GM18511 (cell line): ENCODE measurements at regions not wholly inside any gene's neighbourhood (a gene's known extent, or its start where the extent isn't known, plus 50 kb on each side); places are given as distances from the start of the nearest gene placed in this dataset.

Experiments
- ATAC-seq: cut with Tn5 transposase; IDR thresholded peaks from one replicate; pipeline ENCODE4 v1.9.1; 2021; ENCODE audit warnings: mild to moderate bottlenecking, moderate library complexity; ENCODE audit not compliant: unreplicated experiment

DNA sequence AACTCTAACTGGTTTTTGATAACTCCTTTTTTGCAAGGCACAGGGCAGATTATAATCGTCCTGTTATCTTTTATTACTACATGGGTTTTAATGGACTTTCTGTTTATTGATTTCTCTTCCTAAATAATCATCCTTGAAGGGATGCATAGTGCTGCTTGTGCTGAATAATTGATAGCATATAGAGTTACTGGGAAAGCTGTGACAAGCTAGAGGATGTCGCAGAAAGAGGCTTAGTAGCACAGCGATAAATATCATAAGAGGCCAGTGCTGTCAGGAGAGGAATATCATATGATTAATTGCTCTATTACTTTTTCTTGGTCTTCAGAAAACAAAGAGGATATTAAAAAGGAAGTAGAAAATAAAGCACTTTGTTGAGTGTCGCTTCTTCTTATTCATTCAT is 1007.1 kb upstream of the ACO1 start:
- no peak for ATAC-seq

- ATAC-seq = no peak
These were observed 995.8 kb upstream of the ACO1 start for GRCh38 chr9:31388660-31389059.

DNA sequence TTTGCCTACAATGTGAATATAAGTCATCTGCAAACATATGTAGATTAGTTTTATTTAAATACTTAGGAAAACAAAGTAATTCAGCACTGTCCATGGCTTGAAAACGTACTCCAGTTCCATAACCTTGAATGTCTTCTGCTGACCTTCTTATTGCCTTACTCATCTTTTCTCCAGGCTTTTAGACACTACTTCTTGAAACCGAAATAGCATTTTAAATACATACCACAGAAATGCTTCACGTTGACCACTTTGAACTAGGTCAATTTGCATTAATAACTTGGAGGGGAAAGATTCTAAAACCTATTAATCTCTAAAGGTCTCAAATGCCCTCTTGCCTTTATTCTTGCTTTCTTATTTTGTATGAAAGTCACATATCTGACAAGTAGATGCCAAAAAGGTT is 995.4 kb upstream of the ACO1 start:
- ATAC-seq = peak; percentile 48

DNA sequence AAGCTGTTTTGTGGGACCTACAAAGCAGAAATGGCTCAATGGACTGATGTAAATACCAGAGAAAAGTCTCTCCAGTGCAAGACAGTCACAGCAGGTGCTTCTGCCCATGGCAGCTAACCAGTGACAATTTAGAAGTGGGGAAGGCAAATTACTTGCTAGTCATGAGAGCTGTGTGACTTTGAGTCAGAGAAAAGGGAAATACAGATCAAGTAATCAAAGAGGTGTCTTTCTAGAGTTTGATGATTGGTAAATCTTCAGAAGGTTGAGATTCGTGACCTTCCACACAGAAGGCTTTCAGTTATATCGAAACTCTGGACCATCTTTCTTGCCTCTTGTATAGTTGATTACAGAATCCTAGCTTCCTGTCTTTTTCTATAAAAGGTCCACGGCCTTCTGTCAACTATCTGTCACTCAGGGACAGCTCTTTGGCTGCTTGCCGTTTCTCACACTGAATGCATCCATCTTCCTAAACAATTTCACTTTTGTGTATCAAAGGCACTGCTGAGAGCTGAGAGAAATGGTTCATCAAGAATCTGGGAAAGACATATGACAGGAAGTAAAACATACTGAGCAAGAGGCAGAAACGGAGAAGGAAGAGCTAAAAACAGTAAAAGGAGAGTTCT is 993.9 kb upstream of the ACO1 start:
- peak; percentile 61 for ATAC-seq

GRCh38 chr9:31393240-31393639 is 991.2 kb upstream of the ACO1 start:
- no peak for ATAC-seq

GRCh38 chr9:31394015-31394473 is 990.4 kb upstream of the ACO1 start:
- peak; percentile 67 for ATAC-seq

GRCh38 chr9:31412081-31412480 is 972.4 kb upstream of the ACO1 start:
- no peak for ATAC-seq

- no peak for ATAC-seq
These were observed 969.3 kb upstream of the ACO1 start for GRCh38 chr9:31415164-31415563.

DNA sequence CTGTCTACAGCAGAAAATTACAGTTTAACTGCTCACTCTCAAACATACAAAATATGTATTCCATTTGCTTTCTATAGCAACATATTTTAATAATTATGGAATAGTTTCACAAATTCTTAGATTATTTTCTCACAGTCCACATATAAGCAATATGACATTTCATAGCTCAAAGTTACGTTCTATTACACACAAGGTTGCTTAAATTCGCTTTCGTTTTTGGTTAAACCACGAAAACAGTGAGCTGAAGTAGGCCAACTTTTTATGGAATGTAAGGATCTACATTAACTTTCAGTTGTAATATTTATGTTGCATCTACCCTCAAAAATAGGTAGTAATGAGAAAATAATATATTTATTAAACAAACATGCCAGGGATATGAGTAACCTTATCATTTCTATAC is 966.0 kb upstream of the ACO1 start:
- ATAC-seq = no peak

DNA sequence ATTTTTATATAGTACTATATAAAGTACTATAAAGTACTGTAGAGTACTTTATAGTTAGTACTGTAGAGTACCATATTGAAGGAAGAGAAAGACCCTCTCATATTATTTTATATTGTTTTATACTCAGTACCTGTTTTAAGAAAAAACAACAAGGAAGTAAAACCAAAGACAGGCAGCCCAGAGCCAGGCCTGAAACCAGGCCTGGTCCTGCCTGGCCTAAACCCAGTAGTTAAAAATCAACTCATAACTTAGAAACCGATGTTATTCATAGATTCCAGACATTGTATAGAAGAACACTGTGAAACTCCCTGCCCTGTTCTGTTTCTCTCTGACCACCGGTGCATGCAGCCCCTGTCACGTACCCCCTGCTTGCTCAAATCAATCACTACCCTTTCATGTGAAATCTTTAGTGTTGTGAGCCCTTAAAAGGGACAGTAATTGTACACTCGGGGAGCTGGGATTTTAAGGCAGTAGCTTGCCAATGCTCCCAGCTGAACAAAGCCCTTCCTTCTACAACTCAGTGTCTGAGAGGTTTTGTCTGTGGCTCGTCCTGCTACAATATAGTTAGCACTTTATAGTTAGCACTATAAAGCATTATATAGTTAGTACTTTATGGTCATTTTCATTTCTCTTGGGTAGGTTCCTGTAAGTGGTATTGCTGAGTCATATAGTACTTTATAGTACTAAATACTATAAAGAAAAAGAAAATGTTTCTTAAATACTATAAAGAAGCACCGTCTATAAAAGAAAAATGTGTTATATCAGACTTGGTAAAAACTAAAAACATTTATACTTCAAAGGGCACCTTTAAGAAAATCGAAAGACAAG is 940.6 kb upstream of the ACO1 start:
- peak; percentile 82 for ATAC-seq

- no peak for ATAC-seq
These were observed 939.1 kb upstream of the ACO1 start for GRCh38 chr9:31445357-31445756.

GRCh38 chr9:31445960-31446359 is 938.5 kb upstream of the ACO1 start:
- peak; percentile 67 for ATAC-seq

GRCh38 chr9:31467075-31467474 is 917.4 kb upstream of the ACO1 start:
- no peak for ATAC-seq

DNA sequence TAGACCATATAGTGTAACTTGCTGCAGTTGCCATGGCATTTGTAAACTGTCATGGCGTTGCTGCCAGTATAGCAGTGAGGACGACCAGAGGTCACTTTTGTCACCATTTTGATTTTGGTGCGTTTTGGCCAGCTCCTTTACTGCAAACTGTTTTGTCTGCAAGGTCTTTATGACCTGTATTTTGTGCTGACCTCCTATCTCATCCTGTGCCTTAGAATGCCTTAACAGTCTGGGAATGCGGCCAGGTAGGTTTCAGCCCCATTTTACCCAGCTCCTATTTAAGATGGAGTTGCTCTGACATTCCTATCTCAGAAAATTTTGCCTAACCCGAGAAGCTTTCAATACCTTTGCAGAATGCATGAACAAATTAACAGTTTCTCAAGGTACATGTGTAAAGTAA is 914.4 kb upstream of the ACO1 start:
- ATAC-seq = no peak

GRCh38 chr9:31471010-31471409 is 913.4 kb upstream of the ACO1 start:
- ATAC-seq = no peak

- ATAC-seq = no peak
These were observed 897.8 kb upstream of the ACO1 start for GRCh38 chr9:31486630-31487029.

DNA sequence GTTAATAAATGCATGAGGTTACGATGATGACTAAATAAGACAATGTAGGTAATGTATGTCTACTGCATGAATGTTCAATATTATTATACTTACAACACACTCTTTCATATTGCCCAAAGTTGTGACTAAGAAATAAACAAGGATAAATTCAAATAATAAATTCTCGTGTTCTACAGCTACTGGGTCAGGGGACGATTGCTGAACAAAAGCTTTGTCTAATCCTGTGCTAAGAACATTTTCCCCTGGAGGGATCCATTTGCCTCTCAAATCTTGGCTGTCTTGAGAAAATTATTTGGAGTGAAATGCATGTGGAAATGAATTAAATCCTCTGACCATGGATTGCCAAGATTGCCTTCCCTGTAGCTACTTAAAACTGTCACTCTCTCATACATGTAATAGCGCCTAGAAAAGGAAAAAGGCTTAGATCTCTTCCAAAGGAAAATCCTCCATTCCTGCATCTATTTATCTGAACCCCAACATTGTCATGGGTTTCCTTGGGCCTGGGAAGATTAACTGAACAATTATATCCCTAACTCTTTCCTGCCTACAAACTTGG is 893.8 kb upstream of the ACO1 start:
- no peak for ATAC-seq

DNA sequence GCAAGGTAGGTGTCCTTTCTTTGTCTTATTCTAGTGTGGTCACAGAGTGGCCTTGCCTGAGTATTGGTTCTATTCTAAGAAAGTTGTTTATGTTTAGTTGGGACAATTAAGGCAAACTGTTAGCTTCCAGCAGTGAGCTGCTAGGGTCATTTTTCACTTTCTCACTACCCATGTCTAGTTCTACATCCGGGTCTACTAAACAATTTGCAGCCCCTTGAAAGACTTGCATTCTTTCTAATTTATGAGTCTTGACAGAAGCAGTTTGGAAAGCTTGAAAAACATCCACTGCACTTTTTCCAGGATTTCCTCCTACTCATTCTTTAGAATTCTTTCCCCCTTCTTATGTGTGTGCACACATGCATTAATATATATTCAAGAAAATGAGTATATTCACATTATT is 892.2 kb upstream of the ACO1 start:
- no peak for ATAC-seq

DNA sequence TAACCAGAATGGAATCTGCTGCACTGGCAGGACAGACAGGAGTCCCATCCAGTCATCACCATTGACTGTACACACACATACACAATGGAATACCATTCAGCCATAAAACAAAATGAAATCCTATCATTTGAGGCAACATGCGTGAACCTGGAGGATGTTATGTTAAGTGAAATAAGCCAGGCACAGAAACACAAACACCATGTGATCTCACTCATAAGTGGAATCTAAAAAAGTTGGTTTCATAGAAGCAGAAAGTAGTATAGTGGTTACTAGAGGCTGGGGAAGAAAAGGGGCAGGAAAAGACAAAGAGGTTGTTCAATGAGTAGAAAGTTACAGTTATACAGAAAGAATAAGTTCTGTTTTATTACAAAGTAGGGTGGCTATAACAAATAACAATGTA is 884.0 kb upstream of the ACO1 start:
- peak; percentile 59 for ATAC-seq

DNA sequence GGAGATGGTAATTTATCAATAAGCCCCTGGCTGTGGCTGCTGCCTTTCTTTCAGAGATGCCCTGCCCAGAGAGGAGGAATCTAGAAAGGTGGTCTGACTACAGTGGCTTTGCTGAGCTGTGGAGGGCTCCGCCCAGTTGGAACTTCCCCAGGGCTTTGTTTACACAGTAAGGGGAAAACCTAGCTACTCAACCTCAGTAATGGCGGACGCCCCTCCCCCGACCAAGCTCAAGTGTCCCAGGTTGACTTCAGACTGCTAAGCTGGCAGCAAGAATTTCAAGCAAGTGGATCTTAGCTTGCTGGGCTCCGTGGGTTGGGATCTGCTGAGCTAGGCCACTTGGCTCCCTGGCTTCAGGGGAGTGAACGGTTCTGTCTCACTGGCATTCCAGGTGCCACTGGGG is 865.4 kb upstream of the ACO1 start:
- ATAC-seq = peak; percentile 73

DNA sequence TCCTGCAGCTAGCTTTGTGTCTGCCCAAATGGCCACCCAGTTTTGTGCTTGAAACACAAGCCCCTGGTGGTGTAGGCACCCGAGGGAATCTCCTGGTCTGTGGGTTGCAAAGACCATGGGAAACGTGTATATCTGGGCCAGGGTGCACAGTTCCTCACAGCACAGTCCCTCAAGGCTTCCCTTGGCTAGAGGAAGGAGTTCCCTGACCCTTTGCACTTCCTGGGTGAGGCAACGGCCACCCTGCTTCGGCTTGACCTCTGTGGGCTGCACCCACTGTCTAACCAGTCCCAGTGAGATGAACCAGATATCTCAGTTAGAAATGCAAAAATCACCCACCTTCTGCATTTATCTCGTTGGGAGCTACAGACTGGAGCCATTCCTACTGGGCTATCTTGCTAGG is 865.0 kb upstream of the ACO1 start:
- ATAC-seq = peak; percentile 33

GRCh38 chr9:31519826-31520225 is 864.6 kb upstream of the ACO1 start:
- ATAC-seq = no peak
